22Rv1 (cell line): ENCODE measurements at regions not wholly inside any gene's neighbourhood (a gene's known extent, or its start where the extent isn't known, plus 50 kb on each side); places are given as distances from the start of the nearest gene placed in this dataset.

Experiments used
- H3K27ac ChIP-seq: fragments of 450-650 bp; 2 replicates; pipeline ENCODE4 v1.5.1; 2017
- ZFX ChIP-seq: fragments of 450-650 bp; IDR thresholded peaks from 2 replicates; pipeline ENCODE4 v1.6.1; 2017; ENCODE audit warnings: antibody characterized with exemption, borderline replicate concordance
- TF ChIP-seq, protein P1 (sequence below): fragments of 450-650 bp; IDR thresholded peaks from 2 replicates; pipeline ENCODE4 v1.5.1; 2017; ENCODE audit warnings: mild to moderate bottlenecking

DNA sequence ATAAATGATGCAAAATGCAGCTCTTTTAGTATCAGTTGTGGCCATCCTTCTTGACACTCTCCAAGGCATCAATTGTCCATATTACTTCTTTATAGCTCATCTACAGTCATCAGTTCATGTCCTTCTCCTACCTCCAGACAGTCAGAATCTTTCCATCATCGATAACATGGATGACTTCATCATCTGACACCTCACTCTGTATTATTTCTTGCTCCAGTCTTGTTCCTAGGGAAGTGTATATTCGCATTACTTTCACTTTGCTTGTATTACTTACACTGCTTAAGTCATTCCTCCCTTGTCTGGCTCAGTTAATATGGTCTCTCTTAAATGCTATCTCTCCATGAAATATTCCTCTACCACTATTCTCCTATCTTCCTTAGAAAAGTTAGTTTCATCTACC is 999.1 kb upstream of the SLC10A2 start:
- TF ChIP-seq, protein P1, sequence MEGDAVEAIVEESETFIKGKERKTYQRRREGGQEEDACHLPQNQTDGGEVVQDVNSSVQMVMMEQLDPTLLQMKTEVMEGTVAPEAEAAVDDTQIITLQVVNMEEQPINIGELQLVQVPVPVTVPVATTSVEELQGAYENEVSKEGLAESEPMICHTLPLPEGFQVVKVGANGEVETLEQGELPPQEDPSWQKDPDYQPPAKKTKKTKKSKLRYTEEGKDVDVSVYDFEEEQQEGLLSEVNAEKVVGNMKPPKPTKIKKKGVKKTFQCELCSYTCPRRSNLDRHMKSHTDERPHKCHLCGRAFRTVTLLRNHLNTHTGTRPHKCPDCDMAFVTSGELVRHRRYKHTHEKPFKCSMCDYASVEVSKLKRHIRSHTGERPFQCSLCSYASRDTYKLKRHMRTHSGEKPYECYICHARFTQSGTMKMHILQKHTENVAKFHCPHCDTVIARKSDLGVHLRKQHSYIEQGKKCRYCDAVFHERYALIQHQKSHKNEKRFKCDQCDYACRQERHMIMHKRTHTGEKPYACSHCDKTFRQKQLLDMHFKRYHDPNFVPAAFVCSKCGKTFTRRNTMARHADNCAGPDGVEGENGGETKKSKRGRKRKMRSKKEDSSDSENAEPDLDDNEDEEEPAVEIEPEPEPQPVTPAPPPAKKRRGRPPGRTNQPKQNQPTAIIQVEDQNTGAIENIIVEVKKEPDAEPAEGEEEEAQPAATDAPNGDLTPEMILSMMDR, result no peak
- TF ChIP-seq ZFX, result no peak

DNA sequence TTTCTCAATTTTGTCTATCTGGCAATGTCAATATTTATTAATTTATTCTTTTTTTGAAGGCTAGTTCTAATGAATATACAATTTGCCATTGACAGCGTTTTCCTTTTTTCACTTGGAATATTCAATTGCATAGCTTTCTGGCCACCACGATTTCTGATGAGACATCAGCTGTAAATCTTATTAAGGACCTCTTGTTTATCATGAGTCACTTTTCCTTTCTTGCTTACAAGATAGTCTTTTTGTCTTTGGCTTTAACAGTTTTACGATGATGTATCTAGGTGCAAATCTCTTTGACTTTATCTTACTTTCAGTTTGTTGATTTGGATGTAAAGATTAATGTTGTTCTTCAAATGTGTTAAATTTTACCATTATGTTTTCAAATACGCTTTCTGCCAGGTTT is 991.6 kb upstream of the SLC10A2 start:
- no peak overlapping the region for H3K27ac ChIP-seq
- TF ChIP-seq, protein P1, result no peak
- TF ChIP-seq ZFX, result no peak

More for the DNA sequence above, 999.1 kb upstream of the SLC10A2 start:
- H3K27ac ChIP-seq, result no peak overlapping the region

DNA sequence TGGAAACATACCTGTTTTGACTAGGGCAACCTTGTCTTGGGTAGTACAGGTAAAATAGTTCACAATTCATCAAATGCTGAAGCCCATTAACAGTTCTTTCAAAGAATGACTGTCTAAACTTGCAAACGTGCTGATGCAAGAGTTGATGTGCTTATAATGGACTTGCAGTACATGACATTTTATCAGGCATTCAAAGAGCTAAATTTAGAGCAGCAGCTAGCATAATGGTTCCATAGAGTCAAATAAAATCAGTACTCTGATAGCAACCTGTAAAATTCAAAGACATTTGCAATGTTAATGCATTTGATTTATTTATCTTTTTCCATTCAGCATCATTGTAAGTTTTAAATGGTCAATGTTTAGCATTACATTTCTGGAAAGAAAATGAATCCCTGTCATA is 979.7 kb upstream of the SLC10A2 start:
- TF ChIP-seq ZFX, result no peak
- TF ChIP-seq, protein P1, result no peak

DNA sequence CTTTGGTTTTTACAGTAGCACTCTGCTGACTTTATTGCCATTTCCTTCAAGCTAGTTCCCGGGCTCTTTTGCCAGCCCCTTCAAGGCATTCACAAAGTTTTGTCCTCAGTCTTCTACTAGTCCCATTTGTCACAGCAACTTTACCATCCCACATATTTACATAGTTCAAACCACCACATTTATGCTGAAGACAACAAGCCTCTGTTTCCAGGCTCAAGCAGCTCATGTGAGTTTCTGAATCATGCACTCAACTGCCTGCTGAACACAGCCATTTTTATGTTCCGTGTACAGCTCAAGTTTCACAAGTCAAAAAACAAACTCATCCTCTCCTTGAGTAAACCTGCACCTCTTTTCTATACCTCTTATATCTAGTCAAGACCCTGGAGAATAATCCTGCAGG is 977.0 kb upstream of the SLC10A2 start:
- TF ChIP-seq, protein P1, result no peak
- TF ChIP-seq ZFX, result no peak
- H3K27ac ChIP-seq, result no peak overlapping the region

More for the DNA sequence above, 979.7 kb upstream of the SLC10A2 start:
- no peak overlapping the region for H3K27ac ChIP-seq

DNA sequence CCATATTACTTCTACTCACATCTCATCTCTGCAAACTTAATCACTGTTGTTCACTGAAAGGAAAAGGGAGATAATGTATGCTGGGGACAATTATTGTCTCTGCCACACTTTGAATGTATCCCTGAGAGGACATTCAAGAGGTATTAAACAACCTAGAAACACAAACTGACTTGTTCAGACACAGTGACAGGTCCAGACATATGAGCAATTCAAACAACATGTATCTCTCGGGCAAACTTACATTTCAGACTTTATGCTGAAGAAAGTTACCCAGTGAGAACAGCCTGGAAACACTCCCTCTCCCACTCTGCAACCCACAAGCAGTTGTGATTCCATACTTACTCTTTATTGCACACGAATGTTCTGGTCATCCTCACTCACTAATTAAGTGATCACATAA is 968.7 kb upstream of the SLC10A2 start:
- TF ChIP-seq ZFX, result no peak

DNA sequence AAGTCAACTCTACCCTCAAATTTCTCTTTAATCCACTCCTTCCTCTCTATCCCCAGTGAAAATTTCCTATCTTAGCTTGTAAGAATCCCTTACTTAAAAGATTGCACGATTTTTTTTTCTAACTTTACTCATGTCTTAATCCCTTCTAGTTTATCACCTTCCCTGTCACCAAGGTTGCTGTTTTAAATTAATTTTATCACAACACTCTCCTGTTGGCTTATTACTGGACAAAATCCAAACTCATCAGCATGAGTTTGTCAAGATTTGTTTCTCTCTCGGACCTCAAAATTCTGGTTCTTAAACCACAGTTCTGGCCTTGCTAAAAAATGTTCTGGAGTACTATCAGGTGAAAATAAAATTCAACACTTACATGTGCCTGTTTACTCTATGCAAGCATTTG is 959.1 kb upstream of the SLC10A2 start:
- TF ChIP-seq, protein P1, result no peak
- no peak for TF ChIP-seq ZFX

More for the DNA sequence above, 968.7 kb upstream of the SLC10A2 start:
- no peak overlapping the region for H3K27ac ChIP-seq

GRCh38 chr13:104024416-104025170 is 958.4 kb upstream of the SLC10A2 start:
- no peak for TF ChIP-seq ZFX
- TF ChIP-seq, protein P1, result no peak
- H3K27ac ChIP-seq, result peak overlapping the region; percentile 39

More for the DNA sequence above, 959.1 kb upstream of the SLC10A2 start:
- no peak overlapping the region for H3K27ac ChIP-seq

DNA sequence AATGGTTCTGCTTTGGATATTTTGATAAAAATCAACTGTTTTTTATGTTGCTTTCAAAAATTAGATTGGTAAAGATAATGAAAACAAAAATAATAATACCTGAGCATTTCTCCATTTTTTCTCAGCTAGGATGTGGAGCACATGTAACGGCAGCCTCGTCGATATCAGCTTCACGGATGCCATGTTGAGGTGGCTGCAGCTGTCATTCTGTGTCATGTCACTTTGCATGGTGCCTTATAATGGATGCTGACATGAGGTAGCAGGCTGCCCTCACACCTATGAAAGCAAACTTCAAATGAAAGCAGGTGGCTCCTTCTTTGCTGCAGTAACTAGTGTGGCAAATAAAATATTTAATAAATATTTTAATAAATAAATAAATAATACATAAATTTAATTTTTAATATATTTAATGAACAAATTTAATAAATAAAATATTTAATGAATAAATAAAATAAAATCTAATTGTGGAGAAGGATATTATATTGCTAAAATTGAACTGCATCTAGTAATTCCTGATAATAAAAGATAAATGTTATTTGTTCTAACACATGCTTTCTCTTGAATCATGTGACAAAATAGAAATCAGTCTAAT is 955.7 kb upstream of the SLC10A2 start:
- TF ChIP-seq ZFX, result no peak
- TF ChIP-seq, protein P1, result no peak
- no peak overlapping the region for H3K27ac ChIP-seq
